ENCODE measurements at regions not wholly inside any gene's neighbourhood (a gene's known extent, or its start where the extent isn't known, plus 50 kb on each side); places are given as distances from the start of the nearest gene placed in this dataset.

- no peak overlapping the region for H3K9ac ChIP-seq (ENCODE audit: low read length in 3 of 3)
- intact Hi-C loops (cut with DNase I) = no loop called here
- no peak overlapping the region for H3K4me3 ChIP-seq (ENCODE audit: low read length in 3 of 3)
- H3K9me3 ChIP-seq (ENCODE audit: control insufficient read depth in 2 of 3, insufficient read depth in 1 of 3, low read length in 3 of 3) = no peaks in the 10 kb centered on the region
- H3K27ac ChIP-seq (ENCODE audit: low read depth in 2 of 2, low read length in 2 of 2) = no peak overlapping the region
- DNase-seq (no peak), FAIRE-seq (no peak)
- no peaks in the 10 kb centered on the region for H3K36me3 ChIP-seq (ENCODE audit: control insufficient read depth in 2 of 3, insufficient read depth in 3 of 3, low read length in 3 of 3)
- peaks cover 0 to 8% (median 0%) of the 10 kb centered on the region in 3 donors for H3K4me1 ChIP-seq (ENCODE audit: control insufficient read depth in 2 of 3, insufficient read depth in 2 of 3, low read depth in 1 of 3, low read length in 3 of 3)
- TF ChIP-seq, protein P1, sequence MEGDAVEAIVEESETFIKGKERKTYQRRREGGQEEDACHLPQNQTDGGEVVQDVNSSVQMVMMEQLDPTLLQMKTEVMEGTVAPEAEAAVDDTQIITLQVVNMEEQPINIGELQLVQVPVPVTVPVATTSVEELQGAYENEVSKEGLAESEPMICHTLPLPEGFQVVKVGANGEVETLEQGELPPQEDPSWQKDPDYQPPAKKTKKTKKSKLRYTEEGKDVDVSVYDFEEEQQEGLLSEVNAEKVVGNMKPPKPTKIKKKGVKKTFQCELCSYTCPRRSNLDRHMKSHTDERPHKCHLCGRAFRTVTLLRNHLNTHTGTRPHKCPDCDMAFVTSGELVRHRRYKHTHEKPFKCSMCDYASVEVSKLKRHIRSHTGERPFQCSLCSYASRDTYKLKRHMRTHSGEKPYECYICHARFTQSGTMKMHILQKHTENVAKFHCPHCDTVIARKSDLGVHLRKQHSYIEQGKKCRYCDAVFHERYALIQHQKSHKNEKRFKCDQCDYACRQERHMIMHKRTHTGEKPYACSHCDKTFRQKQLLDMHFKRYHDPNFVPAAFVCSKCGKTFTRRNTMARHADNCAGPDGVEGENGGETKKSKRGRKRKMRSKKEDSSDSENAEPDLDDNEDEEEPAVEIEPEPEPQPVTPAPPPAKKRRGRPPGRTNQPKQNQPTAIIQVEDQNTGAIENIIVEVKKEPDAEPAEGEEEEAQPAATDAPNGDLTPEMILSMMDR (IDR thresholded peaks at IDR 0.05; ENCODE audit: borderline replicate concordance, extremely low read depth, insufficient read depth) = no peak
- H3K27me3 ChIP-seq (ENCODE audit: control insufficient read depth, insufficient read depth, low read length) = no peaks in the 10 kb centered on the region
Observed at GRCh38 chr17:36779550-36779949, 157.7 kb upstream of the LHX1 start.

DNA sequence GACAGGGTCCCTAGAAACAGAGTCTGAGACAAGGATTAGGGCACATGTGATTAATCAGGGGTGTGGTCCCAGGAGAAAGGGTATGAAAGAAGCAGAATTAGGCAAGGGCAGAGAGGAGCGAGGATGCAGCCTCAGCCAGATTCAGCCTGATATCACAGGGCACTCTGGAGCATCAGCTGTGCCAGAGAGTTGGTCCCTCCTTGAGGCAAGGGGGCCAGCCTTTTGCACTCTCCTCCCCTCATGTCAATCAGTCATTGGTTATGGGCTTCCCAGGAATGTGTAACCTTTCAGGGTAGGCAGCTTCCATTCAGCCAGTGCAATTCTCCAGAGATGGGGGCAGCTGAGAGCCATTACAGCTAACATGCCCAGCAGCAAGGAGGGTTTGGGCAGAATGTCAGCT, 152.6 kb upstream of the LHX1 start:
- H3K4me3 ChIP-seq (ENCODE audit: low read length in 3 of 3) = no peak overlapping the region
- intact Hi-C loops (cut with DNase I) = no loop called here
- no peaks in the 10 kb centered on the region for H3K36me3 ChIP-seq (ENCODE audit: control insufficient read depth in 2 of 3, insufficient read depth in 3 of 3, low read length in 3 of 3)
- H3K4me1 ChIP-seq (ENCODE audit: control insufficient read depth in 2 of 3, insufficient read depth in 2 of 3, low read depth in 1 of 3, low read length in 3 of 3) = no peaks in the 10 kb centered on the region
- no peak overlapping the region for H3K27ac ChIP-seq (ENCODE audit: low read depth in 2 of 2, low read length in 2 of 2)
- DNase-seq (no peak), FAIRE-seq (no peak)
- H3K9ac ChIP-seq (ENCODE audit: low read length in 3 of 3) = no peak overlapping the region
- no peaks in the 10 kb centered on the region for H3K27me3 ChIP-seq (ENCODE audit: control insufficient read depth, insufficient read depth, low read length)
- TF ChIP-seq, protein P1 (IDR thresholded peaks at IDR 0.05; ENCODE audit: borderline replicate concordance, extremely low read depth, insufficient read depth) = no peak
- H3K9me3 ChIP-seq (ENCODE audit: control insufficient read depth in 2 of 3, insufficient read depth in 1 of 3, low read length in 3 of 3) = no peaks in the 10 kb centered on the region

- intact Hi-C loops (cut with DNase I) = no loop called here
- no peak for FAIRE-seq
- Histone ChIP-seq H3K9ac (ENCODE audit: low read length in 3 of 3) (no peak overlapping the region), H3K27me3 (ENCODE audit: control insufficient read depth, insufficient read depth, low read length) (no peaks in the 10 kb centered on the region), H3K36me3 (ENCODE audit: control insufficient read depth in 2 of 3, insufficient read depth in 3 of 3, low read length in 3 of 3) (no peaks in the 10 kb centered on the region), H3K4me3 (ENCODE audit: low read length in 3 of 3) (no peak overlapping the region), H3K4me1 (ENCODE audit: control insufficient read depth in 2 of 3, insufficient read depth in 2 of 3, low read depth in 1 of 3, low read length in 3 of 3) (no peaks in the 10 kb centered on the region), H3K27ac (ENCODE audit: low read depth in 2 of 2, low read length in 2 of 2) (no peak overlapping the region), H3K9me3 (ENCODE audit: control insufficient read depth in 2 of 3, insufficient read depth in 1 of 3, low read length in 3 of 3) (no peaks in the 10 kb centered on the region)
- TF ChIP-seq, protein P1 (IDR thresholded peaks at IDR 0.05; ENCODE audit: borderline replicate concordance, extremely low read depth, insufficient read depth) = no peak
- DNase-seq = no peak
Observed at GRCh38 chr17:36786867-36787266, 150.4 kb upstream of the LHX1 start.

Data from kidney (tissue), 13 donors.